Endothelial cell of hepatic sinusoid (primary cell): ENCODE measurements at regions not wholly inside any gene's neighbourhood (a gene's known extent, or its start where the extent isn't known, plus 50 kb on each side); places are given as distances from the start of the nearest gene placed in this dataset.
"Not testable (repeated sequence)": the region's sequence is repeated elsewhere in the genome, so short reads cannot be mapped to it uniquely, and the experiment has no call there.

Source experiments
- in situ Hi-C: cut with HindIII; loops from 2 replicates; pipeline ENCODE4 v1.10.0; 2017; ENCODE audit warnings: low sequenced_read_pairs

- in situ Hi-C loops, result loop anchor here (5.0 kb wide), 1 partner anchor 33 kb away; no protein-coding TSS in a partner anchor
Observed at GRCh38 chr12:82300611-82301010, 57.6 kb downstream of the CCDC59 start.

GRCh38 chr12:82299319-82300025 lies 58.7 kb downstream of the CCDC59 start:
- in situ Hi-C loops, result loop anchor here (5.0 kb wide), 1 partner anchor 32 kb away; no protein-coding TSS in a partner anchor

GRCh38 chr12:82290415-82290814 lies 67.8 kb downstream of the CCDC59 start:
- in situ Hi-C loops, result no loop called here

- in situ Hi-C loops, result not testable (repeated sequence)
Observed at GRCh38 chr12:82281335-82281734, 76.9 kb downstream of the CCDC59 start.

- in situ Hi-C loops, result no loop called here
Observed at GRCh38 chr12:82279536-82280058, 78.6 kb downstream of the CCDC59 start.

- in situ Hi-C loops, result no loop called here
Observed at GRCh38 chr12:82277582-82277981, 80.6 kb downstream of the CCDC59 start.

GRCh38 chr12:82242729-82243128 lies 115.5 kb downstream of the CCDC59 start:
- in situ Hi-C loops, result no loop called here

GRCh38 chr12:82225871-82226270 lies 132.3 kb downstream of the CCDC59 start:
- in situ Hi-C loops, result no loop called here

GRCh38 chr12:82223426-82223825 lies 134.8 kb downstream of the CCDC59 start:
- in situ Hi-C loops, result no loop called here

GRCh38 chr12:82216475-82216874 lies 141.7 kb downstream of the CCDC59 start:
- in situ Hi-C loops, result no loop called here

- in situ Hi-C loops, result no loop called here
Observed at GRCh38 chr12:82213761-82214160, 144.4 kb downstream of the CCDC59 start.

GRCh38 chr12:82210882-82211281 lies 147.3 kb downstream of the CCDC59 start:
- in situ Hi-C loops, result no loop called here

- in situ Hi-C loops, result no loop called here
Observed at GRCh38 chr12:82209533-82209932, 148.7 kb downstream of the CCDC59 start.

GRCh38 chr12:82207556-82207955 lies 150.6 kb downstream of the CCDC59 start:
- in situ Hi-C loops, result no loop called here

- in situ Hi-C loops, result no loop called here
Observed at GRCh38 chr12:82203086-82203485, 155.1 kb downstream of the CCDC59 start.

- in situ Hi-C loops, result no loop called here
Observed at GRCh38 chr12:82187595-82187994, 170.6 kb downstream of the CCDC59 start.

- in situ Hi-C loops, result no loop called here
Observed at GRCh38 chr12:82187011-82187410, 171.2 kb downstream of the CCDC59 start.

GRCh38 chr12:82186282-82186681 lies 171.9 kb downstream of the CCDC59 start:
- in situ Hi-C loops, result no loop called here

GRCh38 chr12:82184844-82185243 lies 173.3 kb downstream of the CCDC59 start:
- in situ Hi-C loops, result no loop called here

- in situ Hi-C loops, result no loop called here
Observed at GRCh38 chr12:82182601-82183190, 175.5 kb downstream of the CCDC59 start.

- in situ Hi-C loops, result no loop called here
Observed at GRCh38 chr12:82176761-82177490, 181.3 kb downstream of the CCDC59 start.

- in situ Hi-C loops, result no loop called here
Observed at GRCh38 chr12:82176026-82176425, 182.2 kb downstream of the CCDC59 start.
